ENCODE measurements at regions not wholly inside any gene's neighbourhood (a gene's known extent, or its start where the extent isn't known, plus 50 kb on each side); places are given as distances from the start of the nearest gene placed in this dataset.

DNA sequence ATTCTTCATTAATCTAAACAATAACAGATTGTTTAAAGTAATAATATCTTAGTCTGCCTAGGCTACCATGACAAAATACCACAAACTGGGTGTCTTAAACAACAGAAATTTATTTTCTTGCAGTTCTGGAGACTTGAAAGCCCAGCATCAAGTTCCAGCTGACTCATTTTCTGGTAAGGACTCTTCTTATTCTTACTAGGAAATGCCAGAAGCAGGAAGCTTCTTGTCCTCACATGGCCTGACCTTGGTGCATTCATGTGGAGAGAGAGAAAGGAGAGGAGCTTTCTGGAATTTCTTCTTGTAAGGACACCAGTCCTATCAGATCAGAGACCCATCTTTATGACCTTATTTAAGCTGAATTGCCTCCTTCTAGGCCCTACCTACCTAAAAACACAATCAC, 110.5 kb downstream of the ANKRD60 start:
- peaks cover 0 to 10% (median 4%) of the 10 kb centered on the region in 4 donors for H3K9me3 ChIP-seq
- no peaks in the 10 kb centered on the region for H3K36me3 ChIP-seq
- H3K4me1 ChIP-seq, result peaks cover 0 to 7% (median 0%) of the 10 kb centered on the region in 4 donors
- TF ChIP-seq POLR2A (IDR thresholded peaks at IDR 0.05) (no peak), EP300 (IDR thresholded peaks at IDR 0.05) (no peak)
- TF ChIP-seq, protein P1, sequence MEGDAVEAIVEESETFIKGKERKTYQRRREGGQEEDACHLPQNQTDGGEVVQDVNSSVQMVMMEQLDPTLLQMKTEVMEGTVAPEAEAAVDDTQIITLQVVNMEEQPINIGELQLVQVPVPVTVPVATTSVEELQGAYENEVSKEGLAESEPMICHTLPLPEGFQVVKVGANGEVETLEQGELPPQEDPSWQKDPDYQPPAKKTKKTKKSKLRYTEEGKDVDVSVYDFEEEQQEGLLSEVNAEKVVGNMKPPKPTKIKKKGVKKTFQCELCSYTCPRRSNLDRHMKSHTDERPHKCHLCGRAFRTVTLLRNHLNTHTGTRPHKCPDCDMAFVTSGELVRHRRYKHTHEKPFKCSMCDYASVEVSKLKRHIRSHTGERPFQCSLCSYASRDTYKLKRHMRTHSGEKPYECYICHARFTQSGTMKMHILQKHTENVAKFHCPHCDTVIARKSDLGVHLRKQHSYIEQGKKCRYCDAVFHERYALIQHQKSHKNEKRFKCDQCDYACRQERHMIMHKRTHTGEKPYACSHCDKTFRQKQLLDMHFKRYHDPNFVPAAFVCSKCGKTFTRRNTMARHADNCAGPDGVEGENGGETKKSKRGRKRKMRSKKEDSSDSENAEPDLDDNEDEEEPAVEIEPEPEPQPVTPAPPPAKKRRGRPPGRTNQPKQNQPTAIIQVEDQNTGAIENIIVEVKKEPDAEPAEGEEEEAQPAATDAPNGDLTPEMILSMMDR (IDR thresholded peaks at IDR 0.05), result no peak
- no peak overlapping the region for H3K27ac ChIP-seq
- H3K4me3 ChIP-seq, result no peak overlapping the region
- DNase-seq (ENCODE audit: low spot score in 2 of 2), result no peak
- no peaks in the 10 kb centered on the region for H3K27me3 ChIP-seq

DNA sequence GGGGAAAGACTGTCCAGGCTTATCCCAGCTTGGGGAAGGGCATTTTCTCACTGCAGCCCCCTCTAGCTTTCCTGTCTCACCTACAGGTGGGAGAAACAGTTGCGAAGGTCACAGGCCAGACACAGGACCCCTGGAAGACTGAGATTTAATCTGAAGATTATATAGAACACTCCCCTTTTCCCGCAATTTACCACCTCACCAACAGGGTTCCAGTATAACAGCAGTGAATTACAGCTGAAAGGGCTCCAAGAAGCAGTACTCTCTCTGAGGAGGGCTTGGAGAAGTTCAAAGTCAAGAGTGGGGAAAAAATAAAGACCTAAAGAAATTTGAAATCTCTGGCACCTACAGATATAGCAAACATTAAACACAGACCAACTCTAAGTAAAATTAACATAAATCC, 111.9 kb downstream of the ANKRD60 start:
- Histone ChIP-seq H3K27ac (no peak overlapping the region), H3K4me1 (peaks cover 0 to 17% (median 0%) of the 10 kb centered on the region in 4 donors), H3K4me3 (no peak overlapping the region), H3K36me3 (no peaks in the 10 kb centered on the region), H3K27me3 (no peaks in the 10 kb centered on the region), H3K9me3 (peaks cover 0 to 10% (median 4%) of the 10 kb centered on the region in 4 donors)
- WGBS, 2 donors, result 94 to 98% methylated on average over 2 of the region's 2 CpGs
- no peak for TF ChIP-seq EP300 (IDR thresholded peaks at IDR 0.05)
- TF ChIP-seq, protein P1 (IDR thresholded peaks at IDR 0.05), result no peak
- TF ChIP-seq POLR2A (IDR thresholded peaks at IDR 0.05), result no peak
- DNase-seq (ENCODE audit: low spot score in 2 of 2), result no peak

DNA sequence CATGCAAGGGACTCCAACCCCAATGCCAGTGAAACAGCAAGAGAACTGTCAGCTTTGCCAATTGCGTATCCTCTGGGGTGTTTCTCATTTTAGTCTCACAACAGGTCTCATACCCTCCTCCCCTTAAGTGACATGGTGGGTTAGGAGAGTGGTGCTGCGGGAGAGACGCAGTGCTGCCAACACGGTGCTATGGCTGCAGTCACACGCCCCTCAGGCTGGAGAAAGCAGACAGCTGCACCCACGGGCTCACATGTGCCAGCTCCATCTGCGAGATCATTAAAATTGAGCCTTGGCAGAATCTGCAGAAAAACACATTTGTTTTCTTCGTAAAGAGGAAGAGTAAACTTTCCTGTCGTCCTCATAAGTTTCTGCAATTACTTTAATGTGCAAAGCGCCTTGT, 114.7 kb downstream of the ANKRD60 start:
- TF ChIP-seq EP300 (IDR thresholded peaks at IDR 0.05) (no peak), POLR2A (IDR thresholded peaks at IDR 0.05) (no peak)
- TF ChIP-seq, protein P1 (IDR thresholded peaks at IDR 0.05), result no peak
- DNase-seq (ENCODE audit: low spot score in 2 of 2), result no peak
- H3K27me3 ChIP-seq, result no peaks in the 10 kb centered on the region
- 74 to 78% methylated on average over 8 to 10 of the region's 10 CpGs for WGBS, 2 donors
- no peak overlapping the region for H3K27ac ChIP-seq
- no peak overlapping the region for H3K4me3 ChIP-seq
- H3K9me3 ChIP-seq, result peaks cover 0 to 8% (median 3%) of the 10 kb centered on the region in 4 donors
- H3K4me1 ChIP-seq, result peaks cover 0 to 20% (median 0%) of the 10 kb centered on the region in 4 donors
- no peaks in the 10 kb centered on the region for H3K36me3 ChIP-seq

DNA sequence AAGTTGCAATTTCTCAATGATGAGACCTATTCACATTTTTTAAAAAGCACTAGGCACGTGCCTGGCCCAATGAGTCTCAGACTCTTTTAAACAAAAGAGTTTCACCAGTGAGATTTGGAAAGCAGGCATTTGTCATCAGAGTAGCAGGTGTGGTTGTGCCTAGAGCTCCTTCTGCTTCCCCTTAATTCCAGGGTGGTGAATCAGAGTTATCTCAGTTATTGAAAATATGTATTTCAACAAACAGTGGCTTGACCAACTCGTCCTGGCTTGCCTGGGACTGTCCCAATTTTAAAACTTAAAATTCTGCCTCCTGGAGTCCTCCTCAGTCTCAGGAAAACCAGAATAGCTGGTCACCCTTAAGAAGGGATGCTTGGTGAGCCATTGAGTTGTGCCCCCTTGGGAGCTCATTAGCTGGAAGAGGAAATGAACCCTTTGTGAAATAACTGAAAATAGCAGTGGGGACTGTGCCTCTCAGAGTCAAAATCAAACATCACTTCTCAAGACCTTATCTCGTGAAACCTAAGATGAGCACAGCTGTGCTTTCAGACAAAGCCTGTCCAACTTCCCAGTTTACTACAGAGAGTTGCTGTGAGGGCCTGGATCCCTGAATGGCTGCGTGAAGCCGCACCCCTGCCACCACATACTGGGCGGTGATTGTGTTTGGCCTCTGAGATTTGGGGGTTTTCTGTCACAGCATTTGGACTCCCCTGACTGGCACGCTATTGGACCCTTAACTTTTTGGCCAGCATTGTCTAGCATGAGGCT, 116.3 kb downstream of the ANKRD60 start:
- Histone ChIP-seq H3K4me1 (peaks cover 0 to 20% (median 0%) of the 10 kb centered on the region in 4 donors), H3K27ac (peak overlapping the region in 2 of 4 donors; percentile 64 to 71), H3K36me3 (no peaks in the 10 kb centered on the region), H3K4me3 (no peak overlapping the region), H3K9me3 (peaks cover 0 to 8% (median 0%) of the 10 kb centered on the region in 4 donors), H3K27me3 (no peaks in the 10 kb centered on the region)
- TF ChIP-seq POLR2A (IDR thresholded peaks at IDR 0.05) (no peak), EP300 (IDR thresholded peaks at IDR 0.05) (peak in 1 of 2 donors; percentile 14)
- 74 to 80% methylated on average over 7 of the region's 7 CpGs for WGBS, 2 donors
- no peak for DNase-seq (ENCODE audit: low spot score in 2 of 2)

DNA sequence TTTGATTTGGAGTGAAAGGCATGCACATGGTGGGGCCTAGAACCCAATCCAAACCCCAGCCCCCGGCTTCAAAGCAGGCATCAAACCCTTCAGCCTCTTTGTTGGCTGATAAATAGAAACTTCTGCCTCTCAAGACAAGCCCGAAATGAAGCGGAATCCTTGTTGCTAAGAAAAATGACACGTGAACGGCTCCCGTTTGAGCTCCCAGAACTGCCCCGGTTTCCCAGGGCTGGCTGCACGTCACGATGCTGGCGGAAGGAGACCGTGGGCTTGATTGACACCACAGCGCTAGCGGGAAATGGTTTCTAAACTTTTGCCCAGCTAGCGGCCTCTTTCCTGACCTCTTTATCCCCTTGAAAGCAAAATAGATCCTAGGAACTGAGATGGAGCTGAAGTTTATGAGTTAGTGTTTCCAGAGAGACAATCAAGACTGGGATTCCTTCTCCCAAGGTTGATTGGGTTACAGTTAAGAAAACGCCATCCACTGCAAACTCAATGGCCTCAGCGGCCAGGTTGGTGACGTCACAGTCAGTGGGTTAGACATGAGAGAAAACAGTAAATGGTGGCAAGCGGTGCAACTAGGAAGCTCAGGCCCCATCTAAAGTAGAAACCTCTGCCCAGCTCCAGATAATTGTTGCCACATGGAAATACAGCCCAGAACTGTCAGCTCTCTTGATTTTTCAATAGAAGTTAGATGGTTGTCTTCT, 117.0 kb downstream of the ANKRD60 start:
- H3K27me3 ChIP-seq, result no peaks in the 10 kb centered on the region
- H3K9me3 ChIP-seq, result peaks cover 0 to 8% (median 0%) of the 10 kb centered on the region in 4 donors
- 76 to 88% methylated on average over 18 of the region's 18 CpGs for WGBS, 2 donors
- H3K4me3 ChIP-seq, result no peak overlapping the region
- H3K36me3 ChIP-seq, result no peaks in the 10 kb centered on the region
- TF ChIP-seq, protein P1 (IDR thresholded peaks at IDR 0.05), result no peak
- TF ChIP-seq EP300 (IDR thresholded peaks at IDR 0.05) (no peak), POLR2A (IDR thresholded peaks at IDR 0.05) (no peak)
- DNase-seq (ENCODE audit: low spot score in 2 of 2), result no peak
- peaks cover 0 to 20% (median 0%) of the 10 kb centered on the region in 4 donors for H3K4me1 ChIP-seq
- H3K27ac ChIP-seq, result peak overlapping the region in 2 of 4 donors; percentile 64 to 71

Measured in tibial nerve (tissue), 4 donors.